ENCODE measurements at regions not wholly inside any gene's neighbourhood (a gene's known extent, or its start where the extent isn't known, plus 50 kb on each side); places are given as distances from the start of the nearest gene placed in this dataset.

DNA sequence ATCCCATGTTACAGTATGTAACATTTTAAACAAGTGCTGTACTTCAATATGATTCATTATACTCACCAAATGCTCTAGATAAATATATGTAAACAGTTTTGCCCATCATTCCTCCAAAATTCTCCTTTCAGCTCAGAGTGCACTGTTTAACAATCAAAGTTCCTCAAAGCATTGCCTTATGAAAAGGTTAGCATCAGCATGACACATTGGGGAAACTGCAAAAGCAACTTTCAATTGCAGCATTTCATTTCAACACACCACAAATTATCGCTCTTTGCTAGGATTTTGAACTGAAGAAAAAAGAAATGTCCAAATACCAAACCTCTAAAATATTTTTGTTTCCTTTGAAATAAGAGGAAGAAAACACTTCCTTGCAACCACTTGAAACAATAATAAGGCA, 413.2 kb downstream of the FLRT2 start:
- Histone ChIP-seq H3K9me2 (replicated peaks; ENCODE audit: control insufficient read depth, low read length) (no peaks in the 10 kb centered on the region), H3K4me2 (ENCODE audit: low read length) (no peak overlapping the region), H3K79me2 (ENCODE audit: control insufficient read depth, low read length) (no peaks in the 10 kb centered on the region), H3K9me3 (ENCODE audit: control insufficient read depth, insufficient read depth, low read length) (no peaks in the 10 kb centered on the region), H3K36me3 (ENCODE audit: control insufficient read depth, low read length) (no peaks in the 10 kb centered on the region), H4K20me1 (ENCODE audit: control insufficient read depth, insufficient read depth, low read depth, low read length) (no peaks in the 10 kb centered on the region), H3K27me3 (ENCODE audit: control insufficient read depth, low read length) (no peaks in the 10 kb centered on the region), H3K27ac (ENCODE audit: low read depth, low read length) (no peak overlapping the region), H3K4me3 (ENCODE audit: low read length) (no peak overlapping the region), H3F3A (ENCODE audit: control insufficient read depth, insufficient read depth) (no peaks in the 10 kb centered on the region), H3K4me1 (ENCODE audit: control insufficient read depth, low read length) (no peaks in the 10 kb centered on the region)
- TF ChIP-seq, protein P1, sequence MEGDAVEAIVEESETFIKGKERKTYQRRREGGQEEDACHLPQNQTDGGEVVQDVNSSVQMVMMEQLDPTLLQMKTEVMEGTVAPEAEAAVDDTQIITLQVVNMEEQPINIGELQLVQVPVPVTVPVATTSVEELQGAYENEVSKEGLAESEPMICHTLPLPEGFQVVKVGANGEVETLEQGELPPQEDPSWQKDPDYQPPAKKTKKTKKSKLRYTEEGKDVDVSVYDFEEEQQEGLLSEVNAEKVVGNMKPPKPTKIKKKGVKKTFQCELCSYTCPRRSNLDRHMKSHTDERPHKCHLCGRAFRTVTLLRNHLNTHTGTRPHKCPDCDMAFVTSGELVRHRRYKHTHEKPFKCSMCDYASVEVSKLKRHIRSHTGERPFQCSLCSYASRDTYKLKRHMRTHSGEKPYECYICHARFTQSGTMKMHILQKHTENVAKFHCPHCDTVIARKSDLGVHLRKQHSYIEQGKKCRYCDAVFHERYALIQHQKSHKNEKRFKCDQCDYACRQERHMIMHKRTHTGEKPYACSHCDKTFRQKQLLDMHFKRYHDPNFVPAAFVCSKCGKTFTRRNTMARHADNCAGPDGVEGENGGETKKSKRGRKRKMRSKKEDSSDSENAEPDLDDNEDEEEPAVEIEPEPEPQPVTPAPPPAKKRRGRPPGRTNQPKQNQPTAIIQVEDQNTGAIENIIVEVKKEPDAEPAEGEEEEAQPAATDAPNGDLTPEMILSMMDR (IDR thresholded peaks at IDR 0.05; ENCODE audit: low read depth, low read length, poor library complexity, severe bottlenecking): no peak

DNA sequence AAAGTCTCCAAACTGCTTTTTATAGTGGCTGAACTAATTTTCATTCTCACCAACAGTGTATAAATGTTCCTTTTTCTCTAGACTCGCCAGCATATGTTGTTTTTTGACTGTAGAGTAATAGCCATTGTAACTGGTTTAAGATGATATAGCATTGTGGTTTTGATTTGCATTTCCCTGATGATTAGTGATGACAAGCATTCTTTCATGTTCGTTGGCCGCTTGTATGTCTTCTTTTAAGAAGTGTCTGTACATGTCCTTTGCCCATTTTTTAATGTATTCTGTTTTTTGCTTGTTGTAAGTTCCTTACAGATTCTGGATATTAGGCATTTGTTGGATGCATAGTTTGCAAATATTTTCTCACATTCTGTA, 404.9 kb downstream of the FLRT2 start:
- no peaks in the 10 kb centered on the region for H3K4me1 ChIP-seq (ENCODE audit: control insufficient read depth, low read length)
- no peaks in the 10 kb centered on the region for H3K36me3 ChIP-seq (ENCODE audit: control insufficient read depth, low read length)
- H3K27me3 ChIP-seq (ENCODE audit: control insufficient read depth, low read length): no peaks in the 10 kb centered on the region
- H3F3A ChIP-seq (ENCODE audit: control insufficient read depth, insufficient read depth): no peaks in the 10 kb centered on the region
- H3K9me3 ChIP-seq (ENCODE audit: control insufficient read depth, insufficient read depth, low read length): no peaks in the 10 kb centered on the region
- peak overlapping the region; percentile 49 for H3K4me2 ChIP-seq (ENCODE audit: low read length)
- H3K9me2 ChIP-seq (replicated peaks; ENCODE audit: control insufficient read depth, low read length): no peaks in the 10 kb centered on the region
- peak overlapping the region; percentile 39 for H3K4me3 ChIP-seq (ENCODE audit: low read length)
- no peaks in the 10 kb centered on the region for H4K20me1 ChIP-seq (ENCODE audit: control insufficient read depth, insufficient read depth, low read depth, low read length)
- no peak overlapping the region for H3K27ac ChIP-seq (ENCODE audit: low read depth, low read length)
- no peaks in the 10 kb centered on the region for H3K79me2 ChIP-seq (ENCODE audit: control insufficient read depth, low read length)
- TF ChIP-seq, protein P1 (IDR thresholded peaks at IDR 0.05; ENCODE audit: low read depth, low read length, poor library complexity, severe bottlenecking): no peak
- TF ChIP-seq EZH2phosphoT487 (IDR thresholded peaks at IDR 0.05; ENCODE audit: borderline replicate concordance, low read length): no peak

DNA sequence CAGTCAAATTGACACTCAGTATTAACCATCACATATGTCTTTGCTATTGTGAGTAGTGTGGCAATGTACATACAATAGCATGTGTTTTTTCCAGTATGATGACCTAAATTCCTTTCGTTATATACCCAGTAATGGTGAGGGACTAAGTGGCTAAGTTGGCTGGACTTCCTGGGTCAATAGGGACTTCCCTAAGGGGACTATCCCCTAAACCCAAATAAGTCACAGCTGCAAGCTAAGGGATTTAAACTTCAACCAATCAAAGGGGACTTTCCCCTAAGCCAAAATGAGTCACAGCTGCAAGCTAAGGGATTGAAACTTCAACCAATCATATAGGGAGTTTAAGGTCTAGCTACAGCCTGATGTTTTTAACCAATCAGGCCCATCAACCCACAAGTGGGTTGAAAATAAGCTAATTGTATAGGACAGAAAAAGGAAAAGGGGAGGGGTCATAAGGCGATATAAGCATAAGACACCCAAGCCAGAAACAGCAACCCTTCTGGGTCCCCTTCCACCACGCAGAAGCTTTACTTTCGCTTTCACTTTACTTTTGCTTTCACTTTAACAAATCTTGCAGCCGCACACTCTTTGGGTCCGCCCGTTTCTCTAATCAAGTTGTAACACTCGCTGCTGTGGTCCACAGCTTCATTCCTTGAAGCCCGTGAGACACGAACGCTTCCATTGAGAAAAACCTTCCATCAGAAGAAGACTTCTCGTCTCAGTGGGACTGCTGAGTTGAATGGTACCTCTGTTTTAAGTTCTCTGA, 404.4 kb downstream of the FLRT2 start:
- no peaks in the 10 kb centered on the region for H3K27me3 ChIP-seq (ENCODE audit: control insufficient read depth, low read length)
- no peaks in the 10 kb centered on the region for H4K20me1 ChIP-seq (ENCODE audit: control insufficient read depth, insufficient read depth, low read depth, low read length)
- H3K36me3 ChIP-seq (ENCODE audit: control insufficient read depth, low read length): no peaks in the 10 kb centered on the region
- H3K27ac ChIP-seq (ENCODE audit: low read depth, low read length): no peak overlapping the region
- H3K4me1 ChIP-seq (ENCODE audit: control insufficient read depth, low read length): no peaks in the 10 kb centered on the region
- no peaks in the 10 kb centered on the region for H3K79me2 ChIP-seq (ENCODE audit: control insufficient read depth, low read length)
- H3K9me2 ChIP-seq (replicated peaks; ENCODE audit: control insufficient read depth, low read length): no peaks in the 10 kb centered on the region
- H3K4me2 ChIP-seq (ENCODE audit: low read length): peak overlapping the region; percentile 49
- H3F3A ChIP-seq (ENCODE audit: control insufficient read depth, insufficient read depth): no peaks in the 10 kb centered on the region
- no peaks in the 10 kb centered on the region for H3K9me3 ChIP-seq (ENCODE audit: control insufficient read depth, insufficient read depth, low read length)
- no peak for TF ChIP-seq EZH2phosphoT487 (IDR thresholded peaks at IDR 0.05; ENCODE audit: borderline replicate concordance, low read length)
- TF ChIP-seq, protein P1 (IDR thresholded peaks at IDR 0.05; ENCODE audit: low read depth, low read length, poor library complexity, severe bottlenecking): no peak
- peak overlapping the region; percentile 39 for H3K4me3 ChIP-seq (ENCODE audit: low read length)
